Tibial nerve (tissue), 4 donors: ENCODE measurements at regions not wholly inside any gene's neighbourhood (a gene's known extent, or its start where the extent isn't known, plus 50 kb on each side); places are given as distances from the start of the nearest gene placed in this dataset.

Experiments
- EP300 ChIP-seq, 2 donors: sonication (generic); formaldehyde crosslinking; IDR thresholded peaks; one replicate each; pipeline ENCODE4 v1.6.1; 2017; ENCODE audit warnings: antibody characterized with exemption in 2 of 2, mild to moderate bottlenecking in 1 of 2
- TF ChIP-seq, protein P1 (sequence below), 5 experiments: fragments of 200-600 bp in 3 of 5; fragments of 450-650 bp in 2 of 5; sonication (generic) in 3 of 5; IDR thresholded peaks; one replicate each; pipeline ENCODE4 v1.5.1; 2016 to 2019; ENCODE audit warnings: antibody characterized with exemption in 5 of 5, mild to moderate bottlenecking in 3 of 5, moderate library complexity in 2 of 5

GRCh38 chr4:89506866-89507491, 199.4 kb upstream of the GPRIN3 start:
- TF ChIP-seq, protein P1, sequence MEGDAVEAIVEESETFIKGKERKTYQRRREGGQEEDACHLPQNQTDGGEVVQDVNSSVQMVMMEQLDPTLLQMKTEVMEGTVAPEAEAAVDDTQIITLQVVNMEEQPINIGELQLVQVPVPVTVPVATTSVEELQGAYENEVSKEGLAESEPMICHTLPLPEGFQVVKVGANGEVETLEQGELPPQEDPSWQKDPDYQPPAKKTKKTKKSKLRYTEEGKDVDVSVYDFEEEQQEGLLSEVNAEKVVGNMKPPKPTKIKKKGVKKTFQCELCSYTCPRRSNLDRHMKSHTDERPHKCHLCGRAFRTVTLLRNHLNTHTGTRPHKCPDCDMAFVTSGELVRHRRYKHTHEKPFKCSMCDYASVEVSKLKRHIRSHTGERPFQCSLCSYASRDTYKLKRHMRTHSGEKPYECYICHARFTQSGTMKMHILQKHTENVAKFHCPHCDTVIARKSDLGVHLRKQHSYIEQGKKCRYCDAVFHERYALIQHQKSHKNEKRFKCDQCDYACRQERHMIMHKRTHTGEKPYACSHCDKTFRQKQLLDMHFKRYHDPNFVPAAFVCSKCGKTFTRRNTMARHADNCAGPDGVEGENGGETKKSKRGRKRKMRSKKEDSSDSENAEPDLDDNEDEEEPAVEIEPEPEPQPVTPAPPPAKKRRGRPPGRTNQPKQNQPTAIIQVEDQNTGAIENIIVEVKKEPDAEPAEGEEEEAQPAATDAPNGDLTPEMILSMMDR (IDR thresholded peaks at IDR 0.05), result no peak
- TF ChIP-seq EP300 (IDR thresholded peaks at IDR 0.05), result no peak
